ENCODE measurements at regions not wholly inside any gene's neighbourhood (a gene's known extent, or its start where the extent isn't known, plus 50 kb on each side); places are given as distances from the start of the nearest gene placed in this dataset.

DNA sequence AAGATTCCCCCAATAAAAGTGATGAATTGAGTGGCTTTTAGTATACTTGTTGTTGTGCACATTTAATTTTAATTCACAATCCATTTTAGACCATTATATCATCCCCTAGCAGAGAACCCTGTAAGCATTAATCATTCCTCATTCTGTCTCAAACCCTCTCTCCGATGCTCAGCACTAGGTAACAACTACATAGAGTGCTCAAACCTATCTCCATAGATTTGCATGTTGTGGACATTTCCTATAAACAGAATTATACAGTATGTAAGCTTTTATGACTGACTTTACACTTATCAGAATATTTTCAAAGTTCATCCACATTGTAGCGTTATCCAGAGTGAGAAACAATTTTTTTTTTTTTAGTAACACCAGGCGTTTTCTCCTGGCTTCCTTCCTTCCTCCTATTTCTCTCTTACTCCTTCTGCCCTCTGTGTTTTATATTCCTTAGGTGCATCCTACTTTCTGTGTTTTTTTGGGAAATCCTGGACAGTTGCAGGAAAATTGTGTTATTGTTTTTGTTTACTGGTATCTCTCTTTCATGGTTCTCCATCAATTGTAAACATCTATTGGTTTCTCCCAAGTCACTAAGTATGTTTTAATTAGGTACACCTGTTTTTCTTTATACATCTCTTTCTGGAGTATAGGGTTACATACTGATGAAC, 1528.0 kb upstream of the TPTE start (continued):
- TF ChIP-seq PATZ1 (CRISPR knock-in tag; IDR thresholded peaks at IDR 0.05; ENCODE audit: borderline replicate concordance) (no peak), HDAC8 (tag; IDR thresholded peaks at IDR 0.05) (peak; percentile 47; the same call in 1 of the 2 replicates), ZNF77 (CRISPR knock-in tag; IDR thresholded peaks at IDR 0.05) (peak; percentile 79; the same call in 1 of the 2 replicates)
- TF ChIP-seq, protein P1, sequence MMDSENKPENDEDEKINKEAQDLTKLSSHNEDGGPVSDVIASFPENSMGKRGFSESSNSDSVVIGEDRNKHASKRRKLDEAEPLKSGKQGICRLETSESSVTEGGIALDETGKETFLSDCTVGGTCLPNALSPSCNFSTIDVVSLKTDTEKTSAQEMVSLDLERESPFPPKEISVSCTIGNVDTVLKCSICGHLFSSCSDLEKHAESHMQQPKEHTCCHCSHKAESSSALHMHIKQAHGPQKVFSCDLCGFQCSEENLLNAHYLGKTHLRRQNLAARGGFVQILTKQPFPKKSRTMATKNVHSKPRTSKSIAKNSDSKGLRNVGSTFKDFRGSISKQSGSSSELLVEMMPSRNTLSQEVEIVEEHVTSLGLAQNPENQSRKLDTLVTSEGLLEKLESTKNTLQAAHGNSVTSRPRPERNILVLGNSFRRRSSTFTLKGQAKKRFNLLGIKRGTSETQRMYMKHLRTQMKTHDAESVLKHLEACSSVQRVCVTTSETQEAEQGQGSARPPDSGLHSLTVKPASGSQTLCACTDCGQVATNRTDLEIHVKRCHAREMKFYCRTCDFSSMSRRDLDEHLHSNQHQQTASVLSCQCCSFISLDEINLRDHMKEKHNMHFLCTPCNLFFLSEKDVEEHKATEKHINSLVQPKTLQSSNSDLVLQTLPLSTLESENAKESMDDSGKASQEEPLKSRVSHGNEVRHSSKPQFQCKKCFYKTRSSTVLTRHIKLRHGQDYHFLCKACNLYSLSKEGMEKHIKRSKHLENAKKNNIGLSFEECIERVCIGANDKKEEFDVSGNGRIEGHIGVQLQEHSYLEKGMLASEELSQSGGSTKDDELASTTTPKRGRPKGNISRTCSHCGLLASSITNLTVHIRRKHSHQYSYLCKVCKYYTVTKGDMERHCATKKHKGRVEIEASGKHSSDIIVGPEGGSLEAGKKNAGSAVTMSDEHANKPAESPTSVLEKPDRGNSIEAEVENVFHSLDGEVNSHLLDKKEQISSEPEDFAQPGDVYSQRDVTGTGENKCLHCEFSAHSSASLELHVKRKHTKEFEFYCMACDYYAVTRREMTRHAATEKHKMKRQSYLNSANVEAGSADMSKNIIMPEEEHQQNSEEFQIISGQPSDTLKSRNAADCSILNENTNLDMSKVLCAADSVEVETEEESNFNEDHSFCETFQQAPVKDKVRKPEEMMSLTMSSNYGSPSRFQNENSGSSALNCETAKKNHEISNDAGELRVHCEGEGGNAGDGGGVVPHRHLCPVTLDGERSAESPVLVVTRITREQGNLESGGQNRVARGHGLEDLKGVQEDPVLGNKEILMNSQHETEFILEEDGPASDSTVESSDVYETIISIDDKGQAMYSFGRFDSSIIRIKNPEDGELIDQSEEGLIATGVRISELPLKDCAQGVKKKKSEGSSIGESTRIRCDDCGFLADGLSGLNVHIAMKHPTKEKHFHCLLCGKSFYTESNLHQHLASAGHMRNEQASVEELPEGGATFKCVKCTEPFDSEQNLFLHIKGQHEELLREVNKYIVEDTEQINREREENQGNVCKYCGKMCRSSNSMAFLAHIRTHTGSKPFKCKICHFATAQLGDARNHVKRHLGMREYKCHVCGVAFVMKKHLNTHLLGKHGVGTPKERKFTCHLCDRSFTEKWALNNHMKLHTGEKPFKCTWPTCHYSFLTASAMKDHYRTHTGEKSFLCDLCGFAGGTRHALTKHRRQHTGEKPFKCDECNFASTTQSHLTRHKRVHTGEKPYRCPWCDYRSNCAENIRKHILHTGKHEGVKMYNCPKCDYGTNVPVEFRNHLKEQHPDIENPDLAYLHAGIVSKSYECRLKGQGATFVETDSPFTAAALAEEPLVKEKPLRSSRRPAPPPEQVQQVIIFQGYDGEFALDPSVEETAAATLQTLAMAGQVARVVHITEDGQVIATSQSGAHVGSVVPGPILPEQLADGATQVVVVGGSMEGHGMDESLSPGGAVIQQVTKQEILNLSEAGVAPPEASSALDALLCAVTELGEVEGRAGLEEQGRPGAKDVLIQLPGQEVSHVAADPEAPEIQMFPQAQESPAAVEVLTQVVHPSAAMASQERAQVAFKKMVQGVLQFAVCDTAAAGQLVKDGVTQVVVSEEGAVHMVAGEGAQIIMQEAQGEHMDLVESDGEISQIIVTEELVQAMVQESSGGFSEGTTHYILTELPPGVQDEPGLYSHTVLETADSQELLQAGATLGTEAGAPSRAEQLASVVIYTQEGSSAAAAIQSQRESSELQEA (IDR thresholded peaks at IDR 0.05; ENCODE audit: low read depth) = no peak
